ENCODE measurements at regions not wholly inside any gene's neighbourhood (a gene's known extent, or its start where the extent isn't known, plus 50 kb on each side); places are given as distances from the start of the nearest gene placed in this dataset.

DNA sequence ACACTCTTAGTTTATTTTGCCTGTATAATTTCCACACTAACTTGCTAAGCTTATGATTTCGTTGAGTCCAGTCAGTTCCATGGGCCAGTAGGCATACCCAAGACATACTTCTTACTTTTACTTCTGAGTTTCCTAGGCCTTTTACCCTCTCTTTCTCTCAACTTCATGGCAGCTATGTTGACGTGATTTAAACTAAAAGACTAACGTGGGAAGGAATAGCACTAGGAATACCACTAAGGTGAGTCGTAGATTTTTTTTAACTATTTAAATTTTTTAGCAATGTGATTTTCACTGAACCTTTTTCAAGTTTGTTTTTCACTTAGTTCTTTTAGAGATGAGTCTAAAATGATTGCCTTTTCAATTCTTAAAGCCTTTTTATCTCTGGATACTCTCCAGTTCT is 793.5 kb upstream of the NOVA1 start:
- TF ChIP-seq CTCF (IDR thresholded peaks at IDR 0.05; ENCODE audit: low read depth, low read length, poor library complexity, severe bottlenecking): no peak
- no peak for TF ChIP-seq EZH2phosphoT487 (IDR thresholded peaks at IDR 0.05; ENCODE audit: borderline replicate concordance, low read length)

Data from DOHH2 (cell line).